ENCODE measurements at regions not wholly inside any gene's neighbourhood (a gene's known extent, or its start where the extent isn't known, plus 50 kb on each side); places are given as distances from the start of the nearest gene placed in this dataset.

- Histone ChIP-seq H3K4me1 (ENCODE audit: insufficient read depth, low read length) (no peaks in the 10 kb centered on the region), H3K9ac (ENCODE audit: low read depth, low read length) (no peak overlapping the region), H3K4me3 (ENCODE audit: low read length) (no peak overlapping the region), H3K27me3 (ENCODE audit: insufficient read depth, low read length) (no peaks in the 10 kb centered on the region), H3K36me3 (ENCODE audit: insufficient read depth, low read length) (no peaks in the 10 kb centered on the region), H3K9me3 (ENCODE audit: insufficient read depth, low read depth, low read length) (no peaks in the 10 kb centered on the region), H3K27ac (ENCODE audit: low read depth, low read length) (no peak overlapping the region)
- WGBS, result 86% methylated on average over 1 of the region's 2 CpGs
Observed at GRCh38 chr2:217156801-217157200, 296.9 kb upstream of the TNP1 start.

- no peak overlapping the region for H3K27ac ChIP-seq (ENCODE audit: low read depth, low read length)
- H3K4me3 ChIP-seq (ENCODE audit: low read length), result no peak overlapping the region
- no peak overlapping the region for H3K9ac ChIP-seq (ENCODE audit: low read depth, low read length)
- H3K9me3 ChIP-seq (ENCODE audit: insufficient read depth, low read depth, low read length), result no peaks in the 10 kb centered on the region
- no peaks in the 10 kb centered on the region for H3K36me3 ChIP-seq (ENCODE audit: insufficient read depth, low read length)
- H3K27me3 ChIP-seq (ENCODE audit: insufficient read depth, low read length), result no peaks in the 10 kb centered on the region
- H3K4me1 ChIP-seq (ENCODE audit: insufficient read depth, low read length), result no peaks in the 10 kb centered on the region
- WGBS, result 92% methylated on average over 9 of the region's 9 CpGs
Observed at GRCh38 chr2:217154923-217155322, 295.1 kb upstream of the TNP1 start.

- H3K9ac ChIP-seq (ENCODE audit: low read depth, low read length), result no peak overlapping the region
- WGBS, result 97% methylated on average over 5 of the region's 5 CpGs
- H3K36me3 ChIP-seq (ENCODE audit: insufficient read depth, low read length), result no peaks in the 10 kb centered on the region
- no peaks in the 10 kb centered on the region for H3K4me1 ChIP-seq (ENCODE audit: insufficient read depth, low read length)
- no peak overlapping the region for H3K27ac ChIP-seq (ENCODE audit: low read depth, low read length)
- no peaks in the 10 kb centered on the region for H3K27me3 ChIP-seq (ENCODE audit: insufficient read depth, low read length)
- H3K4me3 ChIP-seq (ENCODE audit: low read length), result no peak overlapping the region
- H3K9me3 ChIP-seq (ENCODE audit: insufficient read depth, low read depth, low read length), result no peaks in the 10 kb centered on the region
Observed at GRCh38 chr2:217153510-217153909, 293.6 kb upstream of the TNP1 start.

- no peak overlapping the region for H3K9ac ChIP-seq (ENCODE audit: low read depth, low read length)
- 96% methylated on average over 3 of the region's 3 CpGs for WGBS
- H3K27ac ChIP-seq (ENCODE audit: low read depth, low read length), result no peak overlapping the region
- no peaks in the 10 kb centered on the region for H3K27me3 ChIP-seq (ENCODE audit: insufficient read depth, low read length)
- H3K36me3 ChIP-seq (ENCODE audit: insufficient read depth, low read length), result no peaks in the 10 kb centered on the region
- H3K4me1 ChIP-seq (ENCODE audit: insufficient read depth, low read length), result no peaks in the 10 kb centered on the region
- no peak overlapping the region for H3K4me3 ChIP-seq (ENCODE audit: low read length)
- no peaks in the 10 kb centered on the region for H3K9me3 ChIP-seq (ENCODE audit: insufficient read depth, low read depth, low read length)
Observed at GRCh38 chr2:217152831-217153230, 293.0 kb upstream of the TNP1 start.

GRCh38 chr2:217151509-217152206, 291.8 kb upstream of the TNP1 start:
- Histone ChIP-seq H3K9me3 (ENCODE audit: insufficient read depth, low read depth, low read length) (no peaks in the 10 kb centered on the region), H3K27ac (ENCODE audit: low read depth, low read length) (no peak overlapping the region), H3K27me3 (ENCODE audit: insufficient read depth, low read length) (no peaks in the 10 kb centered on the region), H3K9ac (ENCODE audit: low read depth, low read length) (no peak overlapping the region), H3K4me3 (ENCODE audit: low read length) (no peak overlapping the region), H3K4me1 (ENCODE audit: insufficient read depth, low read length) (no peaks in the 10 kb centered on the region), H3K36me3 (ENCODE audit: insufficient read depth, low read length) (no peaks in the 10 kb centered on the region)
- WGBS, result 87% methylated on average over 10 of the region's 10 CpGs

GRCh38 chr2:217150236-217150635, 290.4 kb upstream of the TNP1 start:
- no peaks in the 10 kb centered on the region for H3K9me3 ChIP-seq (ENCODE audit: insufficient read depth, low read depth, low read length)
- H3K4me3 ChIP-seq (ENCODE audit: low read length), result no peak overlapping the region
- H3K27me3 ChIP-seq (ENCODE audit: insufficient read depth, low read length), result no peaks in the 10 kb centered on the region
- H3K4me1 ChIP-seq (ENCODE audit: insufficient read depth, low read length), result no peaks in the 10 kb centered on the region
- H3K27ac ChIP-seq (ENCODE audit: low read depth, low read length), result no peak overlapping the region
- WGBS, result 100% methylated on average over 4 of the region's 4 CpGs
- H3K36me3 ChIP-seq (ENCODE audit: insufficient read depth, low read length), result no peaks in the 10 kb centered on the region
- no peak overlapping the region for H3K9ac ChIP-seq (ENCODE audit: low read depth, low read length)

GRCh38 chr2:217149087-217149660, 289.3 kb upstream of the TNP1 start:
- H3K27me3 ChIP-seq (ENCODE audit: insufficient read depth, low read length), result no peaks in the 10 kb centered on the region
- H3K4me3 ChIP-seq (ENCODE audit: low read length), result no peak overlapping the region
- H3K4me1 ChIP-seq (ENCODE audit: insufficient read depth, low read length), result no peaks in the 10 kb centered on the region
- H3K9ac ChIP-seq (ENCODE audit: low read depth, low read length), result no peak overlapping the region
- no peaks in the 10 kb centered on the region for H3K36me3 ChIP-seq (ENCODE audit: insufficient read depth, low read length)
- H3K9me3 ChIP-seq (ENCODE audit: insufficient read depth, low read depth, low read length), result no peaks in the 10 kb centered on the region
- WGBS, result 88% methylated on average over 4 of the region's 4 CpGs
- no peak overlapping the region for H3K27ac ChIP-seq (ENCODE audit: low read depth, low read length)

GRCh38 chr2:217147818-217148217, 288.0 kb upstream of the TNP1 start:
- no peak overlapping the region for H3K9ac ChIP-seq (ENCODE audit: low read depth, low read length)

GRCh38 chr2:217146956-217147355, 287.1 kb upstream of the TNP1 start:
- 93% methylated on average over 4 of the region's 4 CpGs for WGBS
- Histone ChIP-seq H3K9me3 (ENCODE audit: insufficient read depth, low read depth, low read length) (peaks cover 6% of the 10 kb centered on the region), H3K36me3 (ENCODE audit: insufficient read depth, low read length) (no peaks in the 10 kb centered on the region), H3K4me1 (ENCODE audit: insufficient read depth, low read length) (no peaks in the 10 kb centered on the region), H3K4me3 (ENCODE audit: low read length) (no peak overlapping the region), H3K27ac (ENCODE audit: low read depth, low read length) (no peak overlapping the region), H3K9ac (ENCODE audit: low read depth, low read length) (no peak overlapping the region), H3K27me3 (ENCODE audit: insufficient read depth, low read length) (no peaks in the 10 kb centered on the region)

More at GRCh38 chr2:217147818-217148217, 288.0 kb upstream of the TNP1 start:
- no peaks in the 10 kb centered on the region for H3K27me3 ChIP-seq (ENCODE audit: insufficient read depth, low read length)
- no peak overlapping the region for H3K4me3 ChIP-seq (ENCODE audit: low read length)
- no peaks in the 10 kb centered on the region for H3K9me3 ChIP-seq (ENCODE audit: insufficient read depth, low read depth, low read length)
- H3K4me1 ChIP-seq (ENCODE audit: insufficient read depth, low read length), result no peaks in the 10 kb centered on the region
- H3K36me3 ChIP-seq (ENCODE audit: insufficient read depth, low read length), result no peaks in the 10 kb centered on the region
- no peak overlapping the region for H3K27ac ChIP-seq (ENCODE audit: low read depth, low read length)
- 83% methylated on average over 2 of the region's 2 CpGs for WGBS

GRCh38 chr2:217142649-217143266, 282.9 kb upstream of the TNP1 start:
- no peaks in the 10 kb centered on the region for H3K36me3 ChIP-seq (ENCODE audit: insufficient read depth, low read length)
- H3K27me3 ChIP-seq (ENCODE audit: insufficient read depth, low read length), result no peaks in the 10 kb centered on the region
- H3K9me3 ChIP-seq (ENCODE audit: insufficient read depth, low read depth, low read length), result peaks cover 31% of the 10 kb centered on the region
- no peak overlapping the region for H3K4me3 ChIP-seq (ENCODE audit: low read length)
- no peak overlapping the region for H3K27ac ChIP-seq (ENCODE audit: low read depth, low read length)
- H3K4me1 ChIP-seq (ENCODE audit: insufficient read depth, low read length), result no peaks in the 10 kb centered on the region
- WGBS, result 63% methylated on average over 3 of the region's 3 CpGs
- no peak overlapping the region for H3K9ac ChIP-seq (ENCODE audit: low read depth, low read length)

GRCh38 chr2:217138284-217138683, 278.4 kb upstream of the TNP1 start:
- no peak overlapping the region for H3K4me3 ChIP-seq (ENCODE audit: low read length)

More at GRCh38 chr2:217138284-217138683, 278.4 kb upstream of the TNP1 start:
- no peak overlapping the region for H3K9ac ChIP-seq (ENCODE audit: low read depth, low read length)
- H3K4me1 ChIP-seq (ENCODE audit: insufficient read depth, low read length), result no peaks in the 10 kb centered on the region
- H3K9me3 ChIP-seq (ENCODE audit: insufficient read depth, low read depth, low read length), result peaks cover 53% of the 10 kb centered on the region
- no peak overlapping the region for H3K27ac ChIP-seq (ENCODE audit: low read depth, low read length)
- no peaks in the 10 kb centered on the region for H3K36me3 ChIP-seq (ENCODE audit: insufficient read depth, low read length)
- no peaks in the 10 kb centered on the region for H3K27me3 ChIP-seq (ENCODE audit: insufficient read depth, low read length)
- WGBS, result 97% methylated on average over 4 of the region's 4 CpGs
